ENCODE measurements at regions not wholly inside any gene's neighbourhood (a gene's known extent, or its start where the extent isn't known, plus 50 kb on each side); places are given as distances from the start of the nearest gene placed in this dataset.
"Not testable (repeated sequence)": the region's sequence is repeated elsewhere in the genome, so short reads cannot be mapped to it uniquely, and the experiment has no call there.

GRCh38 chrX:42832764-42833549, 55.0 kb upstream of the PPP1R2C start:
- no peak for DNase-seq (ENCODE audit: low read depth in 2 of 2)

- DNase-seq (ENCODE audit: low read depth in 2 of 2): not testable (repeated sequence)
Measured at GRCh38 chrX:42833550-42833940, 55.6 kb upstream of the PPP1R2C start.

- no peak for DNase-seq (ENCODE audit: low read depth in 2 of 2)
Measured at GRCh38 chrX:42837101-42837726, 59.3 kb upstream of the PPP1R2C start.

GRCh38 chrX:42837747-42838146, 59.8 kb upstream of the PPP1R2C start:
- DNase-seq (ENCODE audit: low read depth in 2 of 2): no peak

GRCh38 chrX:42839632-42840031, 61.7 kb upstream of the PPP1R2C start:
- no peak for DNase-seq (ENCODE audit: low read depth in 2 of 2)

GRCh38 chrX:42846741-42847140, 68.8 kb upstream of the PPP1R2C start:
- no peak for DNase-seq (ENCODE audit: low read depth in 2 of 2)

- no peak for DNase-seq (ENCODE audit: low read depth in 2 of 2)
Measured at GRCh38 chrX:42855259-42855658, 77.3 kb upstream of the PPP1R2C start.

- DNase-seq (ENCODE audit: low read depth in 2 of 2): no peak
Measured at GRCh38 chrX:42857766-42858165, 79.8 kb upstream of the PPP1R2C start.

- no peak for DNase-seq (ENCODE audit: low read depth in 2 of 2)
Measured at GRCh38 chrX:42869011-42869410, 91.0 kb upstream of the PPP1R2C start.

- DNase-seq (ENCODE audit: low read depth in 2 of 2): no peak
Measured at GRCh38 chrX:42869659-42870476, 91.9 kb upstream of the PPP1R2C start.

GRCh38 chrX:42886519-42886918, 108.6 kb upstream of the PPP1R2C start:
- DNase-seq (ENCODE audit: low read depth in 2 of 2): no peak

GRCh38 chrX:42900947-42901346, 123.0 kb upstream of the PPP1R2C start:
- no peak for DNase-seq (ENCODE audit: low read depth in 2 of 2)

- no peak for DNase-seq (ENCODE audit: low read depth in 2 of 2)
Measured at GRCh38 chrX:42902513-42902912, 124.5 kb upstream of the PPP1R2C start.

GRCh38 chrX:42920752-42921151, 142.8 kb upstream of the PPP1R2C start:
- no peak for DNase-seq (ENCODE audit: low read depth in 2 of 2)

GRCh38 chrX:42930071-42930470, 152.1 kb upstream of the PPP1R2C start:
- DNase-seq (ENCODE audit: low read depth in 2 of 2): no peak

GRCh38 chrX:42930951-42931350, 153.0 kb upstream of the PPP1R2C start:
- DNase-seq (ENCODE audit: low read depth in 2 of 2): no peak

GRCh38 chrX:42933187-42933586, 155.2 kb upstream of the PPP1R2C start:
- DNase-seq (ENCODE audit: low read depth in 2 of 2): no peak

- DNase-seq (ENCODE audit: low read depth in 2 of 2): peak in 1 of 2 donors; percentile 10
Measured at GRCh38 chrX:42934020-42934726, 156.2 kb upstream of the PPP1R2C start.

- no peak for DNase-seq (ENCODE audit: low read depth in 2 of 2)
Measured at GRCh38 chrX:42941671-42942070, 163.7 kb upstream of the PPP1R2C start.

- DNase-seq (ENCODE audit: low read depth in 2 of 2): no peak
Measured at GRCh38 chrX:42943051-42943974, 165.3 kb upstream of the PPP1R2C start.
